Activated T-helper 1 cell treated with Interleukin-2 at 50 U/mL for 16 hours (primary cell): ENCODE measurements at regions not wholly inside any gene's neighbourhood (a gene's known extent, or its start where the extent isn't known, plus 50 kb on each side); places are given as distances from the start of the nearest gene placed in this dataset.
"Not testable (repeated sequence)": the region's sequence is repeated elsewhere in the genome, so short reads cannot be mapped to it uniquely, and the experiment has no call there.

Experiments
- DNase-seq: peaks from one replicate; pipeline ENCODE4 v3.0.0-alpha.2; 2020; ENCODE audit warnings: low read depth

GRCh38 chr7:106523482-106523881, 137.5 kb downstream of the CCDC71L start:
- DNase-seq: no peak

GRCh38 chr7:106522696-106523095, 138.3 kb downstream of the CCDC71L start:
- DNase-seq: no peak

- DNase-seq: no peak
Observed at GRCh38 chr7:106521541-106521940, 139.4 kb downstream of the CCDC71L start.

DNA sequence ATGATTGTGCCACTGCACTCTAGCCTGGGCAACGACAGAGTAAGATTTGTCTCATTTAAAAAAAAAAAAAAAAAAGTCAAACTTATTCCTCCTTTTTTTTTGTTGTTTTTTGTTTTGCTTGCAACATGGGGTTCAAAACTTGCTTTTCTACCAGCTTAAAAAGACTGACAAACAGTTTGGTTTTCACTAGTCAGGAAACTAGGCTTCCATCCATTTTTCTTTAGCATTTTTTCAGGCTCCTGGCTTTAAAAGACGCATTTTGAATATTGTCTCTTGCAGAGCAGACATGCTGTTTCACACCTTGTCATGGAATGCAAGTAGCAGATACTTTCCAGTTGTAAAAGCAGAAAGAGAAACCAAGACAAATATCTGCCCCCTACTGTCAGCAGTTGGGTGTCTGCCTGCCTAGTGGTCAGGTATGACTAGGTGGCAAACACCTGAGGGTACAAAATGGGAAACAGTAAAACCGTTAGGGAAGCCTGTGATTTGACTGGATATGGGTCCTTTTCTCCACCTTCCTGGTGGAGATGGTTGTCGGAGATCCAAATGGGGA, 139.9 kb downstream of the CCDC71L start:
- no peak for DNase-seq

GRCh38 chr7:106518967-106519366, 142.0 kb downstream of the CCDC71L start:
- no peak for DNase-seq

DNA sequence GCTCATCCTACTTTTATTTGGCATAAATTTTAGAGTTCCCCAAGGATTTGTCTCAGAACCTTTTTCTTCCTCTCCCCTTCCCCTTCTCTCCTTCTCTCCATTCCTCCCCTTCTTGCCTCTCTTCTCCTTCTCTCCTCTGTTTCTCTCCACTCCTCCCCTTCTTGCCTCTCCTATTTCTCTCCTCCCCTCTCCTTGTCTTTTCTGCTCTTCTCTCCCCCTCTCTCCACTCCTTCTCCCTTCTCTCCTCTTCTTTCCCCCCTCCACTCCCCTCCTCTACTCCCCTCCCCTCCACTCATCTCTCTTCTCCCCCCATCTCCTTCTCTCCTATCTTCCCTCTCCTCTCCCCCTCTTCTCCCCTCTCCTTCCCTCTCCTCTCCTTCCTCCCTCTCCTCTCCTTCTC, 142.7 kb downstream of the CCDC71L start:
- DNase-seq: no peak

GRCh38 chr7:106517508-106517907, 143.4 kb downstream of the CCDC71L start:
- DNase-seq: no peak

DNA sequence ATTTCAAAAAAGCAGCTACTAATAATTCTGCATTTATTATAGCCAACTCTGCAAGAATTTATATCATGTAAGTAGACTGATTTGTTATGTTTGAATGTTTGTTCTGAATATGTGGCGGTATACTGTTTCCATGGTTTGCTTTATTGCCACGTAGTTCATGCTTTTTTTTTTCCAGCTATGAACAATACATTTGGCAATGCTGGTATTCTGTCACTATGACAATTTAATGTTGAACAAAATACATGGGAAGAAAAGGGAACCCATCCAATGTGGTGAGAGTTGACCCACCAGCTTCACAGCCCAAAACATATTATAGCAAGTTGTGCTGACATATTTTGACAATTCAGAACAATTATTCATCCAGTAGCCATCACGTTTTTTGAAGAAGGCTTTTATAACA, 145.6 kb downstream of the CCDC71L start:
- no peak for DNase-seq

- no peak for DNase-seq
Observed at GRCh38 chr7:106514881-106515280, 146.1 kb downstream of the CCDC71L start.

- DNase-seq: no peak
Observed at GRCh38 chr7:106512217-106512616, 148.7 kb downstream of the CCDC71L start.

- DNase-seq: no peak
Observed at GRCh38 chr7:106504645-106505044, 156.3 kb downstream of the CCDC71L start.

- no peak for DNase-seq
Observed at GRCh38 chr7:106504207-106504606, 156.8 kb downstream of the CCDC71L start.

- no peak for DNase-seq
Observed at GRCh38 chr7:106503626-106504025, 157.3 kb downstream of the CCDC71L start.

DNA sequence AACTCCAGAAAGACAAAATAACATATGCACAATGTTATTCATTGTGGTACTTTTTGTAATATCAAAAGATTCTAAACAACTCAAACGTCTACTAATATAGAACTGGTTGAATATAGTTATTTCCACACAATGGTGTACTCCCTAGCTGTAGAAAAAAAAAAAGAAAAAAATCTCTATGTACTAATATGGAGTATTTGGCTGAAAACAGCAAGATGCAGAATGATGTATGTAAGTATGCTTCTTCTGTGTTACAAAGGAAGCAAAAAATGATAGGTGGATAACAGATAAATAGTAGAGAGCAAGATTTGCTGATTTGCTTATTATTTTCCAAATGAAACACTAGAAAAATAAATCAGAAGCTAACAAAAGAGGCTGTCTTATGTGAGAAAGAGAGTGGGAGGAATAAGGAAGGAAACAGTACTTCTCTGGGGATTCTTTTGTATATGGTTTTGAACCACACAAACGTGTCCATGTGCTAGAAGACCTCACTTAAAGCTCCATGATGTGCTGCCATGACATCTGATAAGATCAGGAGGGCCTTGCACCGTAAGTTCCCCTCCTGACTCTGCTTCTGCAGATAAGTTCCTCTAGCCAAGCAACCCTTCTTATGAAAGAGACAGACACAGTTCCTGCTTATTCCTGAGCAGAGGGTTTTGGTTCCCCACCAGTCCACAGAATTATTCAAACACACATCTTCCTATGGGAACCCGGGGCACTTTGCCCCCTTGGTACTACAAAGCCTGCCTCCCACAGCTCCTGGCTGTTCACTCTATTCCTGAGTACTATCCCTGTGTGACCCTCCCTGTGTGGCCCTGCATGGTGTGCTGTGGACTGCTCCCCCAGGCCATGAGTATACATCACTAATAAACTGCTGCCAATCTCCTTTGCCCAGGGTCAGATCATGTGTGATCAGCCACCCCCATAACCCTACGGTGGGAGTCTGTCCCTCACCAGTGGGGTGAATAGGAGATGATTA, 159.1 kb downstream of the CCDC71L start:
- DNase-seq: no peak

DNA sequence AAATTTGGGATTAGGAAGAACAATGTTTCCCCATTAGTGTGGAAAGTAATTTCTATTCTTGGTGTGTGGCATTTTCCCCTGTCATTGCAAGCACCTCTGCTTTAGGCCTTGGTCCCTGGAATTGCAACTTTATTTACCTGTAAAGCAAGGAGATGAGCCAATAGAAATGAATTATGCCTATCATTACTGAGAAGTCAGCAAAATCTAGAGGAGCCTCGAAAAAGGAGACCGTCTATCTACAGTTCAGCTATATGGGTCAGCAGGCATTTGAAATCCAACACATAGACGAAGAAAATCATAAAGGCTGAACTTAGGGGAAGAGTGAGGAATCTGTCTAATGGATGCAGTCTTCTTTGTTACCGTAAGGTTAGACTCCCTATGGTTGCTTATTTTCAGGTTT, 161.1 kb downstream of the CCDC71L start:
- no peak for DNase-seq

DNA sequence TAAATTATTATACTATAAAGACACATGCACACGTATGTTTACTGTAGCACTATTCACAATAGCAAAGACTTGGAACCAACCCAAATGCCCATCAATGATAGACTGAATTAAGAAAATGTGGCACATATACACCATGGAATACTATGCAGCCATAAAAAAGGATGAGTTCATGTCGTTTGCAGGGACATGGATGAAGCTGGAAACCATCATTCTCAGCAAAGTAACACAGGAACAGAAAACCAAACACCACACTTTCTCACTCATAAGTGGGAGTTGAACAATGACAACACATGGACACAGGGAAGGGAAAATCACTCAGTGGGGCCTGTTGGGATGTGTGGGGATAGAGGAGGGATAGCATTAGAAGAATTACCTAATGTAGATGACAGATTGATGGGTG, 163.0 kb downstream of the CCDC71L start:
- DNase-seq: not testable (repeated sequence)

GRCh38 chr7:106493041-106493731, 167.8 kb downstream of the CCDC71L start:
- DNase-seq: no peak

- no peak for DNase-seq
Observed at GRCh38 chr7:106488465-106488864, 172.5 kb downstream of the CCDC71L start.

DNA sequence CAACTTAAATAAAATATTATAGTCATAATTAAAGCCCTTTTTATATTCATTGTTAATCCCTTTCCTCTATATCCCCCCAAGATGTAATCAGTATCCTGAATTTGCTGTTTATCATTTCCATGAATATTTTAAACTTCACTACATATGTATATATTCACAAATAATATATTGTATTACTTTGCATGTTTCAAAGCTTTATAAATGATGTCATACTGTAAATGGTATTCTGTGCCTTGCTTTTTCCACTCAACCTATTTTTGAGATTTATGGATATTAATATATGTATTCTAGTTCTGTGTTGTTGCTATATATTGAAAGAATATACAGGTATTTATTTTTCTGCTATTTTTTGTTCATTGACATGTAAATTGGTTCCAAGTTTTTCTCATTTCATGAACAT, 173.1 kb downstream of the CCDC71L start:
- DNase-seq: no peak

DNA sequence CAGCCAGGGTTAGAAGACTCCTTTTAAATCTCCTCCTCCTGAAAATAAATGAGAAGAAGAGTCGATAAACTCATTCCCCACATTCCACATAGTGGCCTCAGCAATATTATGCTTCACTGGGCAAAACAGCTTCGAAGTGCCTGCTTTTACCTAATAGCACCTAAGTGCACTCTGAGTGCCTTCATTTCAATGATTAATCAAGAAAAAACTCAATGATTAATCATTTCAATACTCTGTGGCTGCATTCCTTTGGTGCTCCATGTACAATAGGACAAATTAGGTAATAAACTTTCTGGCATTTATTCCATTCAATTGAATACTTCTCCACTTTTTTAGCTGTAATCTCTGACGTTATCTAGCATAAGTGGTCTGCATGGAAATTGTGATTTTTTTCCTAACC, 174.6 kb downstream of the CCDC71L start:
- DNase-seq: no peak

GRCh38 chr7:106485919-106486318, 175.0 kb downstream of the CCDC71L start:
- no peak for DNase-seq

DNA sequence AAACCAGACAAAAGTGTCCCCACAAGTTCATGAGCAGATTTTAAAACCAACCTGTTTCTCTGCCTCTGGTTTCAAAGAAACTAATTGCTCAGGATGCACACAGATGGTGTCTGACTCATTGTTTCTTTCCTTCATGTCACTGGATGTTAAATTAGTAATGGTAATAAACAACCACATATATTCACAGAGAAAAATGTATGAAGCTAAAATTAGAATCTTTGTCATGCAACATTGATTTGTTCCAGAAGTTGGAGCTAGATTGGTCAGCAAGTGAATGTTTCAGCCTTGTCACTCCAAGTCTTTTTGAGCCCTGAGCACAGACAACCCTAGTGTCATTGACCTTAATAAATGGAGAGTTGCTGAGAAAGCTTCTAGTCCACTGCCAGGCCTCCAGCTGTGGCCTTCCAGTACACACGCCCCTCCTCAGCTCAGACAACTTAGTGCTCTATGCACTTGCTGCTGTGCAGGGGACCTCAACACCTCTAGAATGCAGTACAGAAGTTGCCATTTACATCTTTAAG, 175.9 kb downstream of the CCDC71L start:
- no peak for DNase-seq

GRCh38 chr7:106484562-106484961, 176.4 kb downstream of the CCDC71L start:
- no peak for DNase-seq
